GM19328 (cell line): ENCODE measurements at regions not wholly inside any gene's neighbourhood (a gene's known extent, or its start where the extent isn't known, plus 50 kb on each side); places are given as distances from the start of the nearest gene placed in this dataset.
"Not testable (repeated sequence)": the region's sequence is repeated elsewhere in the genome, so short reads cannot be mapped to it uniquely, and the experiment has no call there.

Source experiments
- ATAC-seq: cut with Tn5 transposase; IDR thresholded peaks from one replicate; pipeline ENCODE4 v1.9.1; 2021; ENCODE audit warnings: mild to moderate bottlenecking, moderate library complexity; ENCODE audit not compliant: unreplicated experiment

DNA sequence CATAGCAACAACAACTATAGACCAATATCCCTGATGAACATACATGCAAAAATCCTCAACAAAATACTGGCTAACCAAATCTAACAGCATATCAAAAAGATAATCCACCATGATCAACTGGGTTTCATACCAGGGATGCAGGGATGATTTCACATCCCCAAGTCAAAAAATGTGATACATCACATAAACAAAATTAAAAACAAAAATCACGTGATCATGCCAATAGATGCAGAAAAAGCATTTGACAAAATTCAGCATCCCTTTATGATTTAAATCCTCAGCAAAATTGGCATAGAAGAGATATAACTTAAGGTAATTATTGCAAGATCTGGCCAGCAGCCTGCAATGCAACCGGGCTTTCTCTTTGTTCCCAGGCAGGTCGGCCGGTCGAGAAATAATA is 735.1 kb upstream of the SGO1 start:
- not testable (repeated sequence) for ATAC-seq

GRCh38 chr3:20916951-20917606 is 731.1 kb upstream of the SGO1 start:
- no peak for ATAC-seq

- no peak for ATAC-seq
Observed at GRCh38 chr3:20914310-20914709, 728.3 kb upstream of the SGO1 start.

DNA sequence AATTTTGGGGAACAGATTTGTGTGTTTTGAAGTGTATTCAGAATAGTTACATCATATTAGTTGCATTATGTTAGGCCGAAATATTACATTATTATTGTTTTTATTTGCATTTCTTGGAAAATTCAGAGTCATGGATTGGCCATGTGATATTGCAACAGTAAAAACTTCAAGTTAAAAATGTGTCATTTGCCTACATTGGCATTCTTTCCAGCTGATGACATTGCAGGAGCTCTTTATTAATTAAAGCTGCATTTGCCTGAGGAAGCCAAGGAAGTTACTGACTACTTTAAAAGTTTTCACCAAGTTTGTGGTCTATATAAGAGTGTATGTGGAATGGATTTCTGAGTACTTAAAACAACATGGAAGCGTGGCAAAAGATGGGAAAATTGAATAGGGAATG is 726.4 kb upstream of the SGO1 start:
- ATAC-seq = no peak

DNA sequence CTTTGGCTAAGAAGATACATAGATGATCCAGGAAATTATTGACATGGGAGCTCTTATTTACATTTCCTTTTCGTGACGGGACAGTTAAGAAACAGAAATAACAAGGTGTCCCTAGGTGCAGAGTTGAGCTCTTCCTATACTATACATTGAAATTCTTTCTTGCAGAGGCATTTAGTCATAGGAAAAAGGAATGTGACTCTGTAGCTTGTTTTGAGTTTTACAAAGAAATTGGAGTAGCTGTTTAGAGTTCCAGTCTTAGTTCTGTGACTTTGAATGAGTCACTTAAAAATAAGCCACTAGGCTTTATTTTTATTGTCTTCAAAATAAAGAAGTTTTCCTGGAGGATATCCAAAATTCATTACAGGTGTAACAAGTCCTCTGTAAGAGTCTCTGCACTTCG is 723.5 kb upstream of the SGO1 start:
- ATAC-seq = no peak

DNA sequence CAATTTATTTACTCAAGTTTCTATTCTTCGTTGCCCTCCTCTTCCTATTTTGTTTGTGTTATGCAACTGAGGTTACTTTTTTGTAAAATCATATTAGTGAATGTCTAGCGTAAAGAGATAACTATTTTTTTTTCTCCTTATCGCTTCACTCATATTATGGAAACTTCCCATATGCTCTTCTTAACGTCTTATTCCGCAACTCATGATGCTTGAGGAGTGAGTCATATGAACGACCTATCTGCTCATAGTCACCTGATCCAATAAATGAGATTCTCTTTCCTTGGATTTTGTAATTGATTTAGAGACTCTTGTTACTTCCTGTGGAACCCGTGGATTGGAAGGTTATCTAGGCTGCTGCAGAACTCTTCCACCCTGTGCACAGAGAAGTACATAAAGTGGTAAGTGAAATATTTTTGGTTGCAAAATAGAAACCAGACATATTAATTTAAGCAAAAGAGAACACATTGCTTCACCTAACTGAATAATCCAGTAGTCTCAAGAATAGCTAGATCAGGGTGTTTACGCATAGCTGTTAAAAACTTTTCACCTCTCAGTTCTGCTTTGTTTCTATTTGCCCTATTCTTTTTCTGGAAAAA is 719.3 kb upstream of the SGO1 start:
- no peak for ATAC-seq

- ATAC-seq = no peak
Observed at GRCh38 chr3:20904671-20905070, 718.7 kb upstream of the SGO1 start.

GRCh38 chr3:20898962-20899361 is 713.0 kb upstream of the SGO1 start:
- ATAC-seq = no peak

GRCh38 chr3:20890111-20890519 is 704.1 kb upstream of the SGO1 start:
- ATAC-seq = no peak

- ATAC-seq = no peak
Observed at GRCh38 chr3:20878691-20879090, 692.7 kb upstream of the SGO1 start.

GRCh38 chr3:20873235-20873634 is 687.2 kb upstream of the SGO1 start:
- ATAC-seq = no peak

GRCh38 chr3:20870106-20870899 is 684.3 kb upstream of the SGO1 start:
- no peak for ATAC-seq

- ATAC-seq = no peak
Observed at GRCh38 chr3:20865803-20866202, 679.8 kb upstream of the SGO1 start.

DNA sequence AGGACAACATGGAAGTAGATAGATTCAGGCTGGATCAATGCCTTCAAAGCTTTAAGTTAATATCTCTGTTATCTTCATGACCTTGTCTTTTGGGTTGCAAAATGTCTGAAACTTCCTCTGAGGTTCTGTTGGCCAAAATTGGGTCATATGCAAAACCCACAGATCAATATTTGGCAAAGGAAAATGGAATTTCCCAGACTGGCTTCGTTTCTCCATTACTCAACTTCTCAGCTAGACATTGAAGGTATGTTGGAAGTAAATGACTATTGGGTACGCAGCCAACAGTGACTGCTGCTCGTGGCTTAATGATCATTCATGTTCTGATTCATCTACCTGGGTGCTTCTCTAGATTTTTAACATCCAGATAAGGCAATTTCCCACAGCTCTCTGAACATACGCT is 675.4 kb upstream of the SGO1 start:
- no peak for ATAC-seq

DNA sequence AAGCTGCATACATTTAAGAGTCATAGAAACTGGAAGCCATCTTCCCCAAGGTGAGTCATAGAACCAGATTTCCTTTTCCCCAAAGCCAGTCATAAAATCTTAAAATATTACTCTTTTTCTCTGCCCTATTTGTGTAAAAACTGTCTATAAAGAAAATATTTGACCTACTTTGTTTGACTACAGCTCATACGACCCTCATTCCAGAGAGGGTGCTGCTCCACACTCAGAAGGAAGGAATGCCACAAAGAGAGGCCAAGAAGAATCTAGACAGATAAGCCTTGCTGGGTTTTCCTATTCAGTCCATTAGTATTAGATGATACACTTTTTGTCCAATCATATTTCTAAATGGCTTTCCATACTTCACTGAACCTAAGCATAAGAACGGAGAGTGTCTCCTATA is 671.6 kb upstream of the SGO1 start:
- ATAC-seq = no peak

- no peak for ATAC-seq
Observed at GRCh38 chr3:20853890-20854289, 667.9 kb upstream of the SGO1 start.

- no peak for ATAC-seq
Observed at GRCh38 chr3:20852712-20853111, 666.7 kb upstream of the SGO1 start.

DNA sequence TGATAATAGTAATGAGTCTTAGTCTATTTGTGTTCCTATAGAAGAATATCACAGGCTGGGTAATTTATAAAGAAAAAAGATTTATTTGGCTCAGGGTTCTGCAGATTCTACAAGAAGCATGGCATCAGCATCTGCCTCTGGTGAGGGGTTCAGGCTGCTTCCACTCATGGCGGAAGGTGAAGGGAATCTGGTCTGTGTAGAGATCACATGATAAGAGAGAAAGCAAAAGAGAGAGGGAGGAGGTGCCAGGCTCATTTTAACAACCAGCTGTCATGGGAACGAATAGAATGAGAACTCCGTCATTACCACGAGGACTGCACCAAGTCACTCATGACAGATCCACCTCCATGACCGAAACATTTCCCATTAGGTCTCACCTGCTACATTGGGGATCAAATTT is 664.0 kb upstream of the SGO1 start:
- no peak for ATAC-seq

DNA sequence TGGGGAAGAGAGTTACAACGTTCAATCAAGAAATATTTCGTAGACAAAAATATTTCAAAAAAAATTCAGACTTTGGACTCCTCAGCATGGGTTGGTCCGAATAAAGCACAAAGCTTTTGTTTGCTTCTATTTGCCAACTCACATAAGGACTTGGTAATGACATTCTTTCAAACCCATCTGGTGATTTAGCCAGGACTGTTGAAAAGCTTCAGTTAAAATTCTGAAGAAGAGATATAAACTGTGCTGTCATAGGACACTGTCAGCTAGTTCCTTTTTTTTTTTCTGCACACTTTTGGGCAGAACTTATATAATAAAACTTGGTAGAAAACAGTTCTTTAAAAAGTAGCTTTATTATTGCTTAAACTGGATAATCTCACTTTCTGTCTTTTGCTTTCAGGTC is 660.8 kb upstream of the SGO1 start:
- ATAC-seq = no peak

DNA sequence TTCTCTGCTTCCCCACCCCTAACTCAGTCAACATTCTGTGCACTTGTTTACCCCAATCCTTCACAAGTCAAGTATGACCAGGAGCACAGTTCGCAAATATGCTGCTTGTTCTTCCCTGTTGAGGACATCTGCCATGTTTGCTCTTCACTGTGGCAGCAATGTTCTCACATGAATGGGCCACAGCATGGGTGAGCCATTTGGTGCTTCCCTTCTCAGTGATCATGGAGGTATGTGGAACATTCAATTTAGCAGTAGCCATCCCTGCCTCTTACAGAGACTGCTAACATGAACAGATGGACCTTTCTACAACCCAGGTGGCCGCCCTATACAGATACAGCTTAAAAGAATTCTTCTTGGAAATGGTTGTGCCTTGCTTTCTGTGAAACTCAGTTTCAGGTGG is 660.1 kb upstream of the SGO1 start:
- no peak for ATAC-seq

DNA sequence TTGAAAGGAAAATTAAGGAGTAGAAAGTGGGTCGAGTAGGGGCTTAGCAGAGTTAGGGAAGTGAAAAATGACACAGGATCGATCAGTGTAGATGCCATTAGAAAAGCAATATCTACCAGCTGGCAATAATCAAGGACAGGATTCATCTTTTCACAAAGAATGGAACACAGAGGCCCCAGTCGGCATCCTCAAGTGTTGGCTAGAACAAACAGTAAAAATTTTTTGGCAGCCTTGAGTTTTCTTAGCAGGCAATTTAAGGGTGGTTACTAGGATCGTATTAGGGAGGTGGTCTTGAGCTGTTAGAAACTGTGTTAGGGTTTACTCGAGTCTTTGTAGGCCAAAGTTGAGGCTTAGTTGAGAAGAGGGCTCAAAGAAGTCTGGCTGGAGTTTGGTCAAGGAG is 658.8 kb upstream of the SGO1 start:
- no peak for ATAC-seq
